ENCODE measurements at regions not wholly inside any gene's neighbourhood (a gene's known extent, or its start where the extent isn't known, plus 50 kb on each side); places are given as distances from the start of the nearest gene placed in this dataset.
"Not testable (repeated sequence)": the region's sequence is repeated elsewhere in the genome, so short reads cannot be mapped to it uniquely, and the experiment has no call there.

DNA sequence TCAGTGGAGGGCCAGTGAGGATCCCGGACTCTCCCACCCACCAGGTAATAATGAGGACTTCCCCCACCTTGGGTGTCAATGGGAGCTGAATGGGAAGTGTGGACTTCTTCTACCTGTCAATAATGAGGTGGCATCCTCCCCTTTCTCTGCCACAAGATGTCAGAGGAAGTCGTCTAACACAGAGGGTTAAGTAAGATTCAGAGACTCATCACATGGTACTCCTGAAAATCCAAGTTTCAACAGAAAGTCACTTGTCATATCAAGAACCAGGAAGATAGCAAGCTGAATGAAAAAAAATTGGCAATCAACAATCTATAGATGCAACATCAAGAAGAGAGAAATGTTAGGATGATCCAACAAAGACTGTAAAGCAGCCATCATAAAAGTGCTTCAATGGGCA lies 150.9 kb upstream of the SVIL start:
- no peak for FAIRE-seq

- FAIRE-seq, result no peak
These were observed 149.5 kb upstream of the SVIL start for GRCh38 chr10:29784175-29784773.

DNA sequence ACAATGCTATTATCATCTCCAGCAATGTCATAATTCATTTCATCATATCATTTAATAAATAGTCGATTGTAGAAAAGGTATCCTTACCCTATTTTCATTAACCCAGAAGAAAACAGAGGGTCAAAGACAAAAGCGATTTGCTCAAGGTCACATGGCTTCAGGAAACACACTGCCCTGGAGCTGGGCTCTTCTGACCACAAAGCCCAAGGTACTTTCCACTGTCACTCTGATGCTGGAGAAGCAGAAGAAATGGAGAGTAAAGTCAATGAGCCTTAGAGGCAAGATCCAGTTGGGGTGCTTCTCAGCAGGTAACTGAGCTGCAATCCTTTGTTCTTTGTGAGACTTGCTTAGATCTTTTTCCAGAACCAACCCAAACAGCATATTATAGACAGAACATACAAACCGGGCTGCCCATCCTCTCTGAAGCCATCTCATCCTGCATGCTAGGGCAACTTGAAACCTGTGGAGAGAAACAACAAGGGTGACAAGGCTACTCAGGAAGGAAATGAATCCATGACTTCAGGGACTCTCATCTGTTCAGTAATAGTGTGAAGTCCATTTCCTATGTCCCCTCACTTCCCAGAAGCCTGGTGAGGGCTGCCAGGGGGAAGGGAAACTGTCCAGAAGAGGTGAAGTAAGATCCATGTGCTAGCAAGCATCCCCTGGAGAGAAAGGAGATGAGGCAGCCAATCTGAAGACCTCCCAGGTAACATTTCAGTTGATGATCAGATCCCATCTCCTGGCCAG lies 148.6 kb upstream of the SVIL start:
- FAIRE-seq, result no peak

- FAIRE-seq, result no peak
These were observed 145.9 kb upstream of the SVIL start for GRCh38 chr10:29780639-29781038.

GRCh38 chr10:29780096-29780495 lies 145.3 kb upstream of the SVIL start:
- FAIRE-seq, result no peak

DNA sequence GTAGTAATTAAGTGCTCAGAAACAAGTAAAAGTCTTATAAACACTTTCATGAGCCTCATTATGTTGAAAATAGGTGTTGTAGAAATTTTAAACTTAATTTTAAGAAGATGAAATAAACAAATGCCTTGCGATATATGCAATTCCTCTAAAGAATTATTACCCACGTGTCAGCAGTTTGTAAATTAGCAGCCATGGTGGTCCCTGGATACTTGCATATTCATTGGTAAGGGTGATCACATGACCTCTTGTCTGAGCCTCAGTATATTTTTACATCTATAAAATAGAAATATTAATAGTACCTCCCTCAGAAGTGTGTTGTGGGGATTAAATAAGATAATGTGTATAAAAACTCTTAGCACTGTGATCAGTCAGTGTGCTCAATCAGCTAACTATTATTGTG lies 141.5 kb upstream of the SVIL start:
- FAIRE-seq, result no peak

DNA sequence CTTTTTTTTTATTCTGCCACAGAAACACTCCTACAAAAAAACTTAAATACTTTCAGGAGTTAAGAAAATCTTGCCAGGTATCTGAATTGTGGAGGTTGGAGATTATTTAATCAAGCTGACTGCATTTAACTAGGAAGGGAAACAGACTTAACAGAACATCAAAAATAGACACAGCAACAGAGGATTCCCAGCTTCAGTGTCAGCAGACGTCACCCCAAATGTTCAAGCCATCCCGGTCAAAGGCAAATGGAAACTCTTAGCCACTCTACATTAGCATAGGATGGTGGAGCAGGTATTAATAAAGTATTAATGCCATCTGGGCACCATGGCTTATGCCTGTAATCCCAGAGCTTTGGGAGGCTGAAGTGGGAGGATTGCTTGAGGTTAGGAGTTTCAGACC lies 139.7 kb upstream of the SVIL start:
- no peak for FAIRE-seq

GRCh38 chr10:29773675-29774091 lies 138.9 kb upstream of the SVIL start:
- no peak for FAIRE-seq

DNA sequence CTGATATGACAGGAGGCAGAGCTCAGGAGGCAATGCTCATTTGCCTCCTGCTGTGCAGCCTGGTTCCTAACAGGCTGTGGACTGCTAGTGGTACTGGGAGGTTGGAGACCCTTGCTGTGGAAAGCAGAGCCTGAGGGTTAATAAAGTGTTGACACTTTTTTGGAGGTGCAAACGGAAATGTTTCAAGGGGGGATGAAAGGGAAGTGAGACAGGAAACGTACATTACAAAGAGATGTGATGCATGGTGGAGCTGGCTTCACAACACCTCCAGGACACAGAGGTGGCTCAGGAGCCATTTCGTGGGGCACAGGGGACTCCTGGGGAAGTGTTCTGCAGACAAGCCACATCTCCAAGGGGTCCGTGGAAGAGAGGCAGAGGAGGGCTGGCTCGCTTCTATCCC lies 137.6 kb upstream of the SVIL start:
- FAIRE-seq, result no peak

DNA sequence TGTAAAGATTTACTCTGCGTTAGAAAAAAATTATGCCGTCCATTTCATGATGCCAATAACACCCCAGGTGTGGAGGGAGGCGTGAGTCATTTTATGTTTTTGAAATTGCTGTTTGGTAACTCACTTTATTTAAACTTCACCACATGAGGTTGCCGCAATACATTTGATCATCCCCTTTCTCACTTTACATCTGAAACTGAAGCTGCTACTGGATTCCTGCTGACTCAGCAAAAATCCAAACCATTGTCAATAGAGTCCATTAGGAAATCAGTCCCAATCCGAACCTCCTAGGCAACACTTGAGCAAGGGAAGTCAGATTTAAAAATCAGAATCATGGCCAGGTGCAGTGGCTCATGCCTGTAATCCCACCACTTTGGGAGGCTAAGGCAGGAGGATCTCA lies 136.6 kb upstream of the SVIL start:
- FAIRE-seq, result no peak

GRCh38 chr10:29769277-29769676 lies 134.5 kb upstream of the SVIL start:
- not testable (repeated sequence) for FAIRE-seq

GRCh38 chr10:29767968-29768367 lies 133.2 kb upstream of the SVIL start:
- FAIRE-seq, result no peak

- no peak for FAIRE-seq
These were observed 132.0 kb upstream of the SVIL start for GRCh38 chr10:29766753-29767152.

DNA sequence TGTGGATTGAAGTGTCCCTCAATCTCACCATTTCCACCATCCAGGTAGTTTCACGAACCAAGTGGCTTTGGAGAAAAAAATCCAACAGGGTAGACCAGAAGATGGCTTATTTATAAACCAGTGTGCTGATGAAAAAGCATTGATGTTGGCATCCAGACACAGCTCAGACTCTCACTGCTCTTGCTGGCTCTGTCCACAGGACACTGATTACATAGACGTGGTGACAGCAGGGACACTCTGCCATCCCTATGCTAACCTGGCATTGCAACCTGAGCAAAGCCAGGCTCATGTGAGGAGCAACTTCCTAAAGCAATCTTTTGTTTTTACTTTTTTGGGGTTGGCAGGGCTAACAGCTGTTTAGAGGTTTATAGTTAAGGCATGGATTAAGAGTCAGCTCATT lies 130.6 kb upstream of the SVIL start:
- FAIRE-seq, result no peak

DNA sequence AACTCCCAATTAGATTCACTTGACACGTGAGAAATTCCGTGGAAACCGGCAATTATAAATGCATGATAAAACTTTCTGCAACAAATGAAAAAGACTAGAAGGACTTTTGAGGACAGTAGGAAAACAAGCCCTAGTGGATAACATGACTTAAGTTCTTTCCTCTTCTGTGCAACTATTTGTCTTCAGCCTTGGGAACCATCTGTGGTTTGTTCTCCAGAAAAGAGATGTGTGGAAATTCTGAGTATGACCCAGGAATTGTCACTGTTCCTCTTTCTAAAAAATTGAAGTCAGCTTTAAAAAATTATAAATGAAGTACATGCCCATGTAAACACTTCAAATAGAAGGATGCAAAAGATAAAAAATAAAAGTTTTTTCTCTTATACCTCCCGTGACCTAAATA lies 128.6 kb upstream of the SVIL start:
- FAIRE-seq, result no peak

- FAIRE-seq, result no peak
These were observed 127.1 kb upstream of the SVIL start for GRCh38 chr10:29761916-29762315.

GRCh38 chr10:29760138-29760900 lies 125.5 kb upstream of the SVIL start:
- FAIRE-seq, result no peak

- FAIRE-seq, result no peak
These were observed 123.0 kb upstream of the SVIL start for GRCh38 chr10:29757551-29758297.

DNA sequence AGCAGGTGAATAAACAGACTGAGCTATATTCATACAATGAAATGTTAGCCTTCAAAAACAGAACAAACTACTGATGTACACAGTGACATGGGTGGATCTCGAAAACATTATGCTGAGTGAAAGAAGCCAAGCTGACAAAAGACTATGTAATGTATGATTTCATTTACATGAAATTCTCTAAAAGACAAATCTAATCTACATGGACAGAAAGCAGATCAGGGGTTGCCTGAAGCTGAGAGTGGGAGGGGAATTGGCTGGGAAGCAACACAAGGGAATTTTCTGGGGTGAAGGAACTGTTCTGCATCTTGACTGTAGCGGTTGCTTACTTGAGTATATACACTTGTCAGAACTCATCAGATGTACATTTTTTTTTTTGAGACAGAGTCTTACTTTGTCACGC lies 121.7 kb upstream of the SVIL start:
- FAIRE-seq, result no peak

- FAIRE-seq, result no peak
These were observed 118.5 kb upstream of the SVIL start for GRCh38 chr10:29753283-29753682.

DNA sequence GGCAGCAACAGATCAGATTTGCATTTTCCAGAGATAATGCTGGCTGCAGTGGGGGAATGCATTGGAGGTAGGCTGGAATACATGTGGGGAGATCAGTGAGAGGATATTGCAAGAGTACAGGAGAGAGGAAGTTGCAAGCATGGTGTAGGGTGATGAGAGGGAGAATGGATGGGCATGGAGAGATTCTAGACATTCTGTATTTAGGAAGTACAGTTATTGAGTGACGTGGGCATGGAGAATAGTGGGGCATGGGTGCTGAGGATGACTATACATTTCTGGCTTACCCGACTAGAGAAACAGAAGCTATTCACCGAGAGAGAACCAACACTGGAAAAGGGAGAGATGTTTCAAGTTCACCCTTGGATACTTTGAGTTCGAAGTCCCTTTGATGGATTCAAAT lies 116.9 kb upstream of the SVIL start:
- no peak for FAIRE-seq

GRCh38 chr10:29751240-29751639 lies 116.5 kb upstream of the SVIL start:
- no peak for FAIRE-seq

- FAIRE-seq, result no peak
These were observed 114.4 kb upstream of the SVIL start for GRCh38 chr10:29749150-29749549.

Data from endometrium (tissue), 2 donors.